ENCODE measurements at regions not wholly inside any gene's neighbourhood (a gene's known extent, or its start where the extent isn't known, plus 50 kb on each side); places are given as distances from the start of the nearest gene placed in this dataset.

- Mint-ChIP-seq H3K4me3 (no peak overlapping the region), H3K27ac (no peak overlapping the region), H3K27me3 (peaks cover 16 to 19% of the 10 kb centered on the region in 2 donors), H3K9me3 (no peaks in the 10 kb centered on the region), H3K36me3 (no peaks in the 10 kb centered on the region), H3K4me1 (peaks cover 0 to 5% (median 0%) of the 10 kb centered on the region in 3 donors)
- ChIA-PET POLR2A (no interaction called here), CTCF (no interaction called here)
- Histone ChIP-seq H3K4me1 (ENCODE audit: control insufficient read depth in 1 of 2, extremely low read depth in 1 of 2, insufficient read depth in 2 of 2, low read length in 2 of 2) (no peaks in the 10 kb centered on the region), H3K27me3 (replicated peaks in 1 of 2; ENCODE audit: control insufficient read depth in 2 of 2, extremely low read depth in 1 of 2, insufficient read depth in 2 of 2, low read length in 1 of 2) (peaks cover 0 to 9% of the 10 kb centered on the region in 2 experiments), H3K9me3 (no peaks in the 10 kb centered on the region), H3K27ac (ENCODE audit: low read length) (no peak overlapping the region), H3K4me3 (ENCODE audit: control insufficient read depth in 1 of 2, extremely low read depth in 1 of 2, low read length in 1 of 2) (no peak overlapping the region), H3K36me3 (ENCODE audit: control insufficient read depth in 2 of 2, extremely low read depth in 1 of 2, insufficient read depth in 1 of 2, low read length in 1 of 2) (no peaks in the 10 kb centered on the region)
- no CpG with 5 or more reads among the region's 3 CpGs for WGBS (ENCODE audit: insufficient coverage)
- no peak for ATAC-seq (replicated peaks in 1 of 4)
- DNase-seq = no peak
Measured at GRCh38 chr11:33449798-33450197, 192.6 kb downstream of the HIPK3 start.

GRCh38 chr11:33448461-33449130, 191.4 kb downstream of the HIPK3 start:
- H3K4me1 Mint-ChIP-seq = peaks cover 0 to 5% (median 0%) of the 10 kb centered on the region in 3 donors
- CTCF ChIA-PET = no interaction called here
- ATAC-seq (replicated peaks in 1 of 4) = no peak

GRCh38 chr11:33445761-33446161, 188.6 kb downstream of the HIPK3 start:
- Mint-ChIP-seq H3K9me3 (peaks cover 0 to 4% (median 4%) of the 10 kb centered on the region in 3 donors), H3K27me3 (peaks cover 6 to 11% of the 10 kb centered on the region in 2 donors), H3K4me3 (no peak overlapping the region), H3K36me3 (no peaks in the 10 kb centered on the region), H3K4me1 (peaks cover 0 to 5% (median 0%) of the 10 kb centered on the region in 3 donors), H3K27ac (no peak overlapping the region)
- ChIA-PET CTCF (interaction anchor here in 1 of 2 donors (0.7 kb wide), 1 partner anchor 207 kb away, joined by 6 read pairs; no protein-coding TSS in a partner anchor), POLR2A (no interaction called here)
- no peaks in the 10 kb centered on the region for H3K9me3 ChIP-seq
- H3K27me3 ChIP-seq (replicated peaks in 1 of 2; ENCODE audit: control insufficient read depth in 2 of 2, extremely low read depth in 1 of 2, insufficient read depth in 2 of 2, low read length in 1 of 2) = peaks cover 0 to 4% of the 10 kb centered on the region in 2 experiments
- no peaks in the 10 kb centered on the region for H3K36me3 ChIP-seq (ENCODE audit: control insufficient read depth in 2 of 2, extremely low read depth in 1 of 2, insufficient read depth in 1 of 2, low read length in 1 of 2)
- no peaks in the 10 kb centered on the region for H3K4me1 ChIP-seq (ENCODE audit: control insufficient read depth in 1 of 2, extremely low read depth in 1 of 2, insufficient read depth in 2 of 2, low read length in 2 of 2)
- no peak overlapping the region for H3K27ac ChIP-seq (ENCODE audit: low read length)
- no peak overlapping the region for H3K4me3 ChIP-seq (ENCODE audit: control insufficient read depth in 1 of 2, extremely low read depth in 1 of 2, low read length in 1 of 2)
- WGBS (ENCODE audit: insufficient coverage) = no CpG with 5 or more reads among the region's 1 CpG
- DNase-seq = no peak
- no peak for ATAC-seq (replicated peaks in 1 of 4)

More at GRCh38 chr11:33448461-33449130, 191.4 kb downstream of the HIPK3 start:
- Mint-ChIP-seq H3K36me3 (no peaks in the 10 kb centered on the region), H3K9me3 (no peaks in the 10 kb centered on the region), H3K27ac (no peak overlapping the region), H3K4me3 (no peak overlapping the region), H3K27me3 (peaks cover 15 to 24% of the 10 kb centered on the region in 2 donors)
- no peaks in the 10 kb centered on the region for H3K4me1 ChIP-seq (ENCODE audit: control insufficient read depth in 1 of 2, extremely low read depth in 1 of 2, insufficient read depth in 2 of 2, low read length in 2 of 2)
- DNase-seq = no peak
- POLR2A ChIA-PET = no interaction called here
- no peak overlapping the region for H3K4me3 ChIP-seq (ENCODE audit: control insufficient read depth in 1 of 2, extremely low read depth in 1 of 2, low read length in 1 of 2)
- WGBS (ENCODE audit: insufficient coverage) = 100% methylated on average over 2 of the region's 5 CpGs
- no peaks in the 10 kb centered on the region for H3K9me3 ChIP-seq
- no peak overlapping the region for H3K27ac ChIP-seq (ENCODE audit: low read length)
- no peaks in the 10 kb centered on the region for H3K36me3 ChIP-seq (ENCODE audit: control insufficient read depth in 2 of 2, extremely low read depth in 1 of 2, insufficient read depth in 1 of 2, low read length in 1 of 2)
- peaks cover 0 to 9% of the 10 kb centered on the region in 2 experiments for H3K27me3 ChIP-seq (replicated peaks in 1 of 2; ENCODE audit: control insufficient read depth in 2 of 2, extremely low read depth in 1 of 2, insufficient read depth in 2 of 2, low read length in 1 of 2)

GRCh38 chr11:33444835-33445594, 187.8 kb downstream of the HIPK3 start:
- no peaks in the 10 kb centered on the region for H3K27me3 ChIP-seq (replicated peaks in 1 of 2; ENCODE audit: control insufficient read depth in 2 of 2, extremely low read depth in 1 of 2, insufficient read depth in 2 of 2, low read length in 1 of 2)
- H3K27ac ChIP-seq (ENCODE audit: low read length) = no peak overlapping the region
- ChIA-PET POLR2A (no interaction called here), CTCF (no interaction called here)
- no peak overlapping the region for H3K4me3 Mint-ChIP-seq
- H3K9me3 Mint-ChIP-seq = peaks cover 0 to 4% (median 4%) of the 10 kb centered on the region in 3 donors
- no peak overlapping the region for H3K4me3 ChIP-seq (ENCODE audit: control insufficient read depth in 1 of 2, extremely low read depth in 1 of 2, low read length in 1 of 2)
- H3K27me3 Mint-ChIP-seq = peaks cover 5 to 11% of the 10 kb centered on the region in 2 donors
- no peaks in the 10 kb centered on the region for H3K4me1 ChIP-seq (ENCODE audit: control insufficient read depth in 1 of 2, extremely low read depth in 1 of 2, insufficient read depth in 2 of 2, low read length in 2 of 2)
- no peaks in the 10 kb centered on the region for H3K9me3 ChIP-seq
- H3K36me3 Mint-ChIP-seq = no peaks in the 10 kb centered on the region
- H3K4me1 Mint-ChIP-seq = peaks cover 0 to 5% (median 0%) of the 10 kb centered on the region in 3 donors
- H3K36me3 ChIP-seq (ENCODE audit: control insufficient read depth in 2 of 2, extremely low read depth in 1 of 2, insufficient read depth in 1 of 2, low read length in 1 of 2) = no peaks in the 10 kb centered on the region
- 90% methylated on average over 2 of the region's 4 CpGs for WGBS (ENCODE audit: insufficient coverage)
- ATAC-seq (replicated peaks in 1 of 4) (no peak), DNase-seq (no peak)
- no peak overlapping the region for H3K27ac Mint-ChIP-seq

GRCh38 chr11:33443684-33444083, 186.5 kb downstream of the HIPK3 start:
- Mint-ChIP-seq H3K9me3 (peaks cover 0 to 4% (median 4%) of the 10 kb centered on the region in 3 donors), H3K4me3 (no peak overlapping the region), H3K27me3 (peaks cover 3 to 11% of the 10 kb centered on the region in 2 donors), H3K27ac (no peak overlapping the region), H3K36me3 (no peaks in the 10 kb centered on the region), H3K4me1 (peaks cover 0 to 5% (median 0%) of the 10 kb centered on the region in 3 donors)
- ATAC-seq (replicated peaks in 1 of 4) (no peak), DNase-seq (no peak)
- no peaks in the 10 kb centered on the region for H3K4me1 ChIP-seq (ENCODE audit: control insufficient read depth in 1 of 2, extremely low read depth in 1 of 2, insufficient read depth in 2 of 2, low read length in 2 of 2)
- no peaks in the 10 kb centered on the region for H3K36me3 ChIP-seq (ENCODE audit: control insufficient read depth in 2 of 2, extremely low read depth in 1 of 2, insufficient read depth in 1 of 2, low read length in 1 of 2)
- no peak overlapping the region for H3K27ac ChIP-seq (ENCODE audit: low read length)
- no peaks in the 10 kb centered on the region for H3K27me3 ChIP-seq (replicated peaks in 1 of 2; ENCODE audit: control insufficient read depth in 2 of 2, extremely low read depth in 1 of 2, insufficient read depth in 2 of 2, low read length in 1 of 2)
- POLR2A ChIA-PET = interaction anchor here in 1 of 2 donors (0.6 kb wide), 1 partner anchor 11 kb away, joined by 3 read pairs; no protein-coding TSS in a partner anchor
- no peaks in the 10 kb centered on the region for H3K9me3 ChIP-seq
- H3K4me3 ChIP-seq (ENCODE audit: control insufficient read depth in 1 of 2, extremely low read depth in 1 of 2, low read length in 1 of 2) = no peak overlapping the region
- CTCF ChIA-PET = interaction anchor here in 1 of 2 donors (0.7 kb wide), 1 partner anchor 72 kb away, joined by 3 read pairs; no protein-coding TSS in a partner anchor

GRCh38 chr11:33438301-33438700, 181.1 kb downstream of the HIPK3 start:
- ChIA-PET POLR2A (no interaction called here), CTCF (no interaction called here)
- no peak overlapping the region for H3K4me3 ChIP-seq (ENCODE audit: control insufficient read depth in 1 of 2, extremely low read depth in 1 of 2, low read length in 1 of 2)
- H3K27me3 Mint-ChIP-seq = no peaks in the 10 kb centered on the region
- no peak overlapping the region for H3K27ac Mint-ChIP-seq
- H3K9me3 ChIP-seq = no peaks in the 10 kb centered on the region
- no peaks in the 10 kb centered on the region for H3K27me3 ChIP-seq (replicated peaks in 1 of 2; ENCODE audit: control insufficient read depth in 2 of 2, extremely low read depth in 1 of 2, insufficient read depth in 2 of 2, low read length in 1 of 2)
- 56% methylated on average over 4 of the region's 7 CpGs for WGBS (ENCODE audit: insufficient coverage)
- no peaks in the 10 kb centered on the region for H3K4me1 ChIP-seq (ENCODE audit: control insufficient read depth in 1 of 2, extremely low read depth in 1 of 2, insufficient read depth in 2 of 2, low read length in 2 of 2)
- no peak overlapping the region for H3K4me3 Mint-ChIP-seq
- no peak for DNase-seq
- H3K36me3 ChIP-seq (ENCODE audit: control insufficient read depth in 2 of 2, extremely low read depth in 1 of 2, insufficient read depth in 1 of 2, low read length in 1 of 2) = no peaks in the 10 kb centered on the region
- H3K9me3 Mint-ChIP-seq = peaks cover 4 to 14% (median 5%) of the 10 kb centered on the region in 3 donors
- H3K4me1 Mint-ChIP-seq = no peaks in the 10 kb centered on the region
- no peak overlapping the region for H3K27ac ChIP-seq (ENCODE audit: low read length)
- ATAC-seq (replicated peaks in 1 of 4) = no peak
- H3K36me3 Mint-ChIP-seq = no peaks in the 10 kb centered on the region

Data from T-cell (primary cell).